ENCODE measurements at regions not wholly inside any gene's neighbourhood (a gene's known extent, or its start where the extent isn't known, plus 50 kb on each side); places are given as distances from the start of the nearest gene placed in this dataset.

DNA sequence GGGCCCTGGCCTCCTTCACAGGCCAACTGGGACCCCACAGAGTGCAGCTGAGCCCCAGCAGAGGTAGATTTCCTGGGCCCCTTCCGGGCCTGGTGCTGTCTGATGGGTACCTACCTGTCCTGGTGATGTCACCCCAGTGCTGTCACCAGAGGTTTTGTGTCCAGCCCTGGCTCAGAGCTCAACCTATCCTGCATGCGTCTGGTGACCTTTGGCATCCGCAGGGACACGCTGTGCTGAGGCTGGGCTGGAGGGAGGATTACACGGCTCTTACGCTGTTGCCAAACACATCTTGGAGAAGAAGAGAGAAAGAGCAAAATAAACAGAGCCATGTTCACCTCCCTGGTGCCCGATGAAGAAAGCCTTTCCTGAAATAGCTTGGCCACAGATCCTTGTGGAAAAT, 70.6 kb upstream of the MED9 start:
- H2AFZ ChIP-seq (ENCODE audit: low read length): no peak overlapping the region
- no peaks in the 10 kb centered on the region for H3F3A ChIP-seq (ENCODE audit: insufficient read depth, low read length)
- H3K4me3 ChIP-seq (ENCODE audit: low read length): no peak overlapping the region
- DNase-seq: no peak
- H3K4me1 ChIP-seq (ENCODE audit: low read length): no peaks in the 10 kb centered on the region
- no peak for TF ChIP-seq EZH2phosphoT487 (IDR thresholded peaks at IDR 0.05; ENCODE audit: low read length)
- no peak for TF ChIP-seq EZH2 (optimal IDR thresholded peaks at IDR 0.05; ENCODE audit: low read depth, low read length)
- TF ChIP-seq, protein P1, sequence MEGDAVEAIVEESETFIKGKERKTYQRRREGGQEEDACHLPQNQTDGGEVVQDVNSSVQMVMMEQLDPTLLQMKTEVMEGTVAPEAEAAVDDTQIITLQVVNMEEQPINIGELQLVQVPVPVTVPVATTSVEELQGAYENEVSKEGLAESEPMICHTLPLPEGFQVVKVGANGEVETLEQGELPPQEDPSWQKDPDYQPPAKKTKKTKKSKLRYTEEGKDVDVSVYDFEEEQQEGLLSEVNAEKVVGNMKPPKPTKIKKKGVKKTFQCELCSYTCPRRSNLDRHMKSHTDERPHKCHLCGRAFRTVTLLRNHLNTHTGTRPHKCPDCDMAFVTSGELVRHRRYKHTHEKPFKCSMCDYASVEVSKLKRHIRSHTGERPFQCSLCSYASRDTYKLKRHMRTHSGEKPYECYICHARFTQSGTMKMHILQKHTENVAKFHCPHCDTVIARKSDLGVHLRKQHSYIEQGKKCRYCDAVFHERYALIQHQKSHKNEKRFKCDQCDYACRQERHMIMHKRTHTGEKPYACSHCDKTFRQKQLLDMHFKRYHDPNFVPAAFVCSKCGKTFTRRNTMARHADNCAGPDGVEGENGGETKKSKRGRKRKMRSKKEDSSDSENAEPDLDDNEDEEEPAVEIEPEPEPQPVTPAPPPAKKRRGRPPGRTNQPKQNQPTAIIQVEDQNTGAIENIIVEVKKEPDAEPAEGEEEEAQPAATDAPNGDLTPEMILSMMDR (IDR thresholded peaks at IDR 0.05; ENCODE audit: low read length): no peak
- H3K4me2 ChIP-seq (ENCODE audit: low read depth, low read length): no peak overlapping the region
- H3K27ac ChIP-seq (ENCODE audit: low read length): no peak overlapping the region
- H4K20me1 ChIP-seq (ENCODE audit: insufficient read depth, low read length): no peaks in the 10 kb centered on the region
- no peak overlapping the region for H3K9ac ChIP-seq (ENCODE audit: low read length)
- no peaks in the 10 kb centered on the region for H3K9me3 ChIP-seq (replicated peaks; ENCODE audit: insufficient read depth, low read length)
- no peaks in the 10 kb centered on the region for H3K9me2 ChIP-seq (replicated peaks; ENCODE audit: insufficient read depth, low read length)
- no peaks in the 10 kb centered on the region for H3K36me3 ChIP-seq (replicated peaks; ENCODE audit: insufficient read depth, low read length)
- peaks cover 27% of the 10 kb centered on the region for H3K27me3 ChIP-seq (replicated peaks; ENCODE audit: insufficient read depth, low read length)
- no peaks in the 10 kb centered on the region for H3K79me2 ChIP-seq (ENCODE audit: low read length)

DNA sequence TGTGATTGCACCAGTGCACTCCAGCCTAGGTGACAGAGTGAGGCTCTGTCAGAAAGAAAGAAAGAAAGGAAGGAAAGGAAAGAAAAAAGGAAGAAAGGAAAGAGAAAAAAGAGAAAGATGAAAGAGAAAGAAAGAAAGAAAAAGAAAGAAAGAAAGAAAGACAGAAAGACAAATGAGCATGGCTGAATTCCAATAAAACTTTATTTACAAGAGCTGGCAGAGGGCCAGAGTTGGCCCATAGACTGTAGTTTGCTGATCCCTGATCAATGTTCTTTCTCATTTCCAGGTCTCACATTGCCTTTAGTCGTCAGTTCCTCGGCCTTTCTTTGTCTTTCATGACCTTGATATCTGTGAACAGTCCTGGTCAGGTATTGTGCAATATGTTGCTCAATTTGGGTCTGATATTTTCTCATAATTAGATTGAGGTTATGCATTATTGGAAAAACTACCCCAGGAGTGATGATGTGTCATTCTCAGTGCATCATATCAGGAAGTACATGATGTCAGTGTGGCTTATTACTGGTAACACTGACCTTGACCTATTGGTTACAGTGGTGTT, 68.5 kb upstream of the MED9 start:
- DNase-seq: no peak

GRCh38 chr17:17410357-17410756, 66.4 kb upstream of the MED9 start:
- Histone ChIP-seq H4K20me1 (ENCODE audit: insufficient read depth, low read length) (no peaks in the 10 kb centered on the region), H3K9me2 (replicated peaks; ENCODE audit: insufficient read depth, low read length) (no peaks in the 10 kb centered on the region), H3F3A (ENCODE audit: insufficient read depth, low read length) (no peaks in the 10 kb centered on the region), H3K27ac (ENCODE audit: low read length) (no peak overlapping the region), H3K9me3 (replicated peaks; ENCODE audit: insufficient read depth, low read length) (no peaks in the 10 kb centered on the region), H3K4me2 (ENCODE audit: low read depth, low read length) (no peak overlapping the region), H3K4me3 (ENCODE audit: low read length) (no peak overlapping the region), H2AFZ (ENCODE audit: low read length) (no peak overlapping the region), H3K79me2 (ENCODE audit: low read length) (no peaks in the 10 kb centered on the region), H3K27me3 (replicated peaks; ENCODE audit: insufficient read depth, low read length) (0 out of 2 replicates have a peak, but pooled peaks cover 6% of the 10 kb centered on the region), H3K4me1 (ENCODE audit: low read length) (peaks cover 5% of the 10 kb centered on the region), H3K9ac (ENCODE audit: low read length) (no peak overlapping the region), H3K36me3 (replicated peaks; ENCODE audit: insufficient read depth, low read length) (no peaks in the 10 kb centered on the region)
- DNase-seq: no peak
- TF ChIP-seq, protein P1 (IDR thresholded peaks at IDR 0.05; ENCODE audit: low read length): no peak
- TF ChIP-seq EZH2 (optimal IDR thresholded peaks at IDR 0.05; ENCODE audit: low read depth, low read length) (no peak), EZH2phosphoT487 (IDR thresholded peaks at IDR 0.05; ENCODE audit: low read length) (no peak)

More for the DNA sequence above, 68.5 kb upstream of the MED9 start:
- Histone ChIP-seq H3K4me3 (ENCODE audit: low read length) (no peak overlapping the region), H4K20me1 (ENCODE audit: insufficient read depth, low read length) (no peaks in the 10 kb centered on the region), H2AFZ (ENCODE audit: low read length) (no peak overlapping the region), H3K9me2 (replicated peaks; ENCODE audit: insufficient read depth, low read length) (no peaks in the 10 kb centered on the region), H3K4me1 (ENCODE audit: low read length) (no peaks in the 10 kb centered on the region), H3K36me3 (replicated peaks; ENCODE audit: insufficient read depth, low read length) (no peaks in the 10 kb centered on the region), H3K27ac (ENCODE audit: low read length) (no peak overlapping the region), H3K9me3 (replicated peaks; ENCODE audit: insufficient read depth, low read length) (no peaks in the 10 kb centered on the region), H3K9ac (ENCODE audit: low read length) (no peak overlapping the region), H3K79me2 (ENCODE audit: low read length) (no peaks in the 10 kb centered on the region), H3K4me2 (ENCODE audit: low read depth, low read length) (no peak overlapping the region), H3K27me3 (replicated peaks; ENCODE audit: insufficient read depth, low read length) (peaks cover 10% of the 10 kb centered on the region; the same call in 1 of the 2 replicates), H3F3A (ENCODE audit: insufficient read depth, low read length) (no peaks in the 10 kb centered on the region)
- no peak for TF ChIP-seq EZH2phosphoT487 (IDR thresholded peaks at IDR 0.05; ENCODE audit: low read length)
- TF ChIP-seq EZH2 (optimal IDR thresholded peaks at IDR 0.05; ENCODE audit: low read depth, low read length): no peak
- TF ChIP-seq, protein P1 (IDR thresholded peaks at IDR 0.05; ENCODE audit: low read length): no peak

Measured in MM.1S (cell line).